ENCODE measurements at regions not wholly inside any gene's neighbourhood (a gene's known extent, or its start where the extent isn't known, plus 50 kb on each side); places are given as distances from the start of the nearest gene placed in this dataset.

DNA sequence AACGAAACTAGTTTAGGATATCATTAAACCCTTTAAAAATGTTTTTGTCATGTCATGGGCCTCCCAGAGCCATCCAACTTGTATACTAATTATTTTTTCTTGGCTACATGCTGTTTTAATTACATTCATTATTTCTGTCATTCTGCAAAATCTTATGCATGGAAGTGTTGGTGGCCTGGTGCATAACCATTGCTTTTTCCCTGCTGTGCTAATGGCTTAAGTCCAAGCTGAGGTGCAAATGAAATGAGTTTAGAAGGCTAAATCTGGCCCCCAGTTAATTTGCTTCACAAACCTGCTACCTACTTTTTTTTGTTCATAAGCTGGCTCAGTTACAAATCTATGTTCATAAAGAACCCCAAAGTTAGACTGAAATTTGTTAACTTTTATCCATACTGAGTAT is 1249.9 kb downstream of the EPHA7 start:
- DNase-seq (ENCODE audit: low read depth, low spot score), result no peak

DNA sequence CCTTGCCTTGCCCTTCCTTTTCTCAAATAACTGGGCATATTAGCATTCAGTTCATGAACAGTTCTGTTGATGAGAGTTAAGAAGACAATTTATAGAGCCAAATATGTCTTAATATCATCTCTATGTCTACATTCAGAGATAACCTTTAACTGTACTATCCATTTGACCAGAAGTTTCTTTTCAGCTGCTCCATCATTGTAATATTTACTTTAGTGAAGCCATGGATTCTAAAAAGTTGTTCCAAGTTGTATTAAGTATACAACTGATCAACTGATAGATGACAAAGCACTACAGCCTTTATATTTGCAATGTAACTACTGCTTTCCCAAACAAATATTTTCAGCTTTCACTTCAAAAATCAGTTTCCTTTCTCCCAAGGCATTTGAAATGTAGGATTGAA is 1252.7 kb downstream of the EPHA7 start:
- no peak for DNase-seq (ENCODE audit: low read depth, low spot score)

DNA sequence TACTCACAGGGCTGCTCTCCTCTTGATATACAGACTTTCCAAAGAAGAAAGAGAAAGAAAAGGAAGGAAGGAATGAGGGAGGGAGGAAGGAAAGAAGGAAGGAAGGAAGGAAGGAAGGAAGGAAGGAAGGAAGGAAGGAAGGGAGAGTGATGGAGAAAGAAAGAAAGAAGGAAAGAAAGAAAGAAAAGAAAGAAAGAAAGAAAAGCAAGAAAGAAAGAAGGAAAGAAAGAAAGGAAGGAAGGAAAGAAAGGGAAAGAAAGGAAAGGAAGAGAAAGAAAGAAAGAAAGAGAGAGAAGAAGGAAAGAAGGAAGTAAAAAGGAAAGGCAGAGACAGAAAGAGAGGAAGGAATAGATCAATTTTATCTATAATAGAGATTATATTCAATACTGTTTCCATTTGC is 1257.4 kb downstream of the EPHA7 start:
- no peak for DNase-seq (ENCODE audit: low read depth, low spot score)

DNA sequence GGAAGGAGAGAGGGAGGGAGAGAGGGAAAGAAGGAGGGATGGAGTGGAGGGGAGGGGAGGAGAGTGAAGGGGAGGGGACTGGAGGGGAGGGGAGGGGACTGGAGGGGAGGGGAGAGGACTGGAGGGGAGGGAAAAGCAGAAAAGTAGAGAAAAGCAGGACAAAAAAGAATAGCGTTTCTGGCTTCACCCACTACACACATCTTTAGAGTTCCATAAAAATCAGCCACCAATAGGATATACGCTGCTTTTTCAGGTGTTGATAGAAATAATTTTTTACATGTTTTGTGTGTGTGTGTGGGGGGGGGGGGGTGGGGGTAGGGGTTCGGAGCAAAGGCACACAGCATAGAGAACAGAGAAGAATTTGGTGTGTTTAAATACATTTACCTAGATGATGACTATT is 1259.1 kb downstream of the EPHA7 start:
- no peak for DNase-seq (ENCODE audit: low read depth, low spot score)

DNA sequence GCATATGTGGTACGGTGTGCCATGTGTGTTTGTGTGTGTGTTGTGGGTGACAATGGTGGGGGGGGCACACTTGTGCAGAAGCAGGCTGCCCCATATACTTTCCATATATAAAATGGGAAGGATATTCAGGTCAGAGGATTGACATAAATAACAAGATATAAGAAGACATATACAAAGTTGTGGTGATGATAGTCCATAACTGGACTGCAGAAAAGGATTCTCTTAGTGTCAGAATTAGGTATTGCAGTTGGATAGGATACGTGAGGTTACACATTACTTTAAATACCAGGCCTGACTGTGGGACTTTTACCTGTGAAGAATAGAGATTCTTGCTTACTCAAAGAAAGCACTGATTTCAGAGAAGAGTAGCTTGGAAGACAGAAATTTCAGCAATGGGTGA is 1260.3 kb downstream of the EPHA7 start:
- no peak for DNase-seq (ENCODE audit: low read depth, low spot score)

DNA sequence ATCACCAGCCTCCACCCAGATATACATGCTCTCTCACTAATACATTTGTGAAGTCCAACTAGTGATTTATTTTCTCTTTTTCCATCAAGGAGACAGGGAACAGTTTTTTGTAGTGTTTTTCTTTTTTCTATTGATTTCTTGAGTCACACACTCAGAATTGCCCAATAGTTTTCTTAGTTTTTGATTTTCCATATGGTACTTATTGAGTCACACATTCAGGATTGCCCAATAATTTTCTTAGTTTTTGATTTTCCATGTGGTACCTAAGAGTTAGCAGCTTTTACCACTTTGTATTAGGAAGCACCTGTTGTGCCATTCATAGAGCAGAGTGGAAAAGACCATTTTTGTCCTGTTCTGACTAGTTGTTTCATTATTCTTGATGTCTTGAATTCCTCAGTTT is 1268.8 kb downstream of the EPHA7 start:
- no peak for DNase-seq (ENCODE audit: low read depth, low spot score)

DNA sequence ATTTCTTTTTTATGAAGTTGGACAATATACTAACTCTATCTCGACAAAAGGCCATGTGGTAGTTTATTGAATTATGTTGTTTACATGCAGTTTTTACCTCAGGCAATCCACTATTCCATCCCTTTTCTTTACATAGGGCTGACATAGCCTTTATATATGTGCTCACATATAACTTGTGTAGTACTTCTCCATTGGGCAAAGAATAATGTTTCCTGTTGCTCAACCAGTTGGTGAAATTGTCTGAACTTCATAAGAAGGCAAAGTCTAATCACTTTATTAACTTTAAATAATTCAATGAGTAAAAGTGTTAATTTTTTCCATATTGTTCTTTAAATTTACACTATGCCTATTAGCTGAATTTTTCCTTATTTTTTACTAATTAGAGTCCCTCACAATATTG is 1272.1 kb downstream of the EPHA7 start:
- no peak for DNase-seq (ENCODE audit: low read depth, low spot score)

DNA sequence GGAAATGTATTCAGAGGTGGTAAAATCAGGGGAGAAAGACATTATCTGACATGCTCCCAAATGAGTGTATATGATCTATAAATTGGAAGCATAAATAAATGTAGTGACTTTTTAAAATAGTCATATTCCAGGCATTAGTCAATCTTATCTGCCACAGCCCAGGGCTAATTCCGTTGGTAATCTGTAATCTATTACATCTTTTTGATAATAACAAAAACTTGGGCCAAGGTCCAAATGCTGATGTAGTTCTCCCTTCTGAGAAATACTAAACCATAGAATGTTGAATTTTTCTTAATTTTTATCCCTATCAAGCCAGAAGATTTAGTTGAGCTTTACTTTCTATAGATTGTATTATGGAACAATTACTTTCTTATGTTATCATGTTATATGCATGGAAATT is 1279.8 kb downstream of the EPHA7 start:
- no peak for DNase-seq (ENCODE audit: low read depth, low spot score)

DNA sequence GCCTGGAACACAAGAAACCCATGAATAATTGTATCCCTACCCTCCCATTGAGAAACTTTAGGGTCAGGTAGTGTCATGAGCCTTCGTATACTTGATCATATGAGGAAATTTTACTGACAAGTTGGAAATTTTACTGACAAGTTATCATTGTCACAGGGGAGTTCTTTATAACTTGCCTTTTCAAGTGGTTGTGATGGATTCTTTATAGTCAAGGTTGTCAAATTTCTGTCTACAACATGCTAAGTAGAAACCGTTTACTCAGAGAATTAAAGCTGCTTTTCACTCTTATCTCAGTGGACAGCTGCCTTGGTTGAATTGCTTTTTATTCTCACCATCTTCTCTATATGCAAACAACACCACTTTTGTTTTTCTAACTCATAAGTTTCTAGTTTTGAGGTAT is 1286.4 kb downstream of the EPHA7 start:
- DNase-seq (ENCODE audit: low read depth, low spot score), result no peak

DNA sequence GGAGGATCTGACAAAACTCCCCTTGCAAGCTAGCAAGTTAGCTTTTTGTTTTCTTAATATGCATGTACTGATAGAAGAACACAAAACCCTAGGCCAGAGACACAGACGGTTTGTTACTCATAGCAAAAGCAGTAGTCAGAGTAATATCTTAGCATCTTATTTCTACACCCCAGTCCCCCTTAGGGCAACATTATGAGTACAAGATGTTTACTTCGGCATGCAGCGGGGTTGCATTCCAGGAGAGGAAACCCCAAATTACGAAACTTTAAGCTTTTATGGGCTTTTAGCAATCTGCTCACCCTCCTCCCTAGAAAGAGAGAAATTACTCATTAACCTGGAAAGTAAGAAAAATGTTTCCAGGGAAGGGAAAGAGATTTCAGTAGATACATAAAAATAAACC is 1286.9 kb downstream of the EPHA7 start:
- DNase-seq (ENCODE audit: low read depth, low spot score), result no peak

DNA sequence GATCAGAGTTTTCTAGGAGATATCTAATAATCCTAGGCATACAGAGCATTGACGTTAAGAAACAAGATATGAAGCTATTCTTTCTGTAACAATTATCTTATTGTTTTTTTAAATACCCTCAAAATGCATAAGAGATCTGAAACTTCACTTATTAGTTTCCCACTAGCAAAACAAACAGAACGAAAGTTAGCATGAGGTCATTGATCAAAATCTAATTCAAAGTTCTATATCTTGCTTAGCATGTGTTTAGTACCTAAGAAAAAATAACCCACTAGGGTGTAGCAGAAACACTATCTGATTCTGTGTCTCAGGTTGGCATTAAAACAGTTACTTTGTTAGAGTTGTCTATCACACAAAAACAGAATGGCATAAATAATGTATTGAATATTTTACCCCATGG is 1288.4 kb downstream of the EPHA7 start:
- no peak for DNase-seq (ENCODE audit: low read depth, low spot score)

DNA sequence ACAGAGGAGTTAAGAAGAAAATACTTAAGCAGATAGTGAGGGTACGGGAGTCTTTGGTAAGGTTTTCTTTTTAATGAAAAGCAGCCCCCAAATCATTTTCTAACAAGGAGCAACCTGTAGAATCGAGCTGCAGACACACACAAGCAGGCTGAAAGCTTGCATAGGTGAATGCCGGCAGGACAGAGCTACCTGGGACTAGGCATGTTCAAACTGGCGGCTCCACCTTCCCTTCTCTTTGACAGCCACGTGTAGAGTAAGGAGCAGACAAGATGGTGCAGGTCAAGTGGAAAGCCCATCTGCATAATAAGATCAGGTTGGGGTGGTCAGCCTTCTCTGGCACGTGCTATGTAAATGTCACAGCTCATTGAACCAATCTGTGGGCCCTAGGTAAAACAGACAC is 1292.4 kb downstream of the EPHA7 start:
- no peak for DNase-seq (ENCODE audit: low read depth, low spot score)

DNA sequence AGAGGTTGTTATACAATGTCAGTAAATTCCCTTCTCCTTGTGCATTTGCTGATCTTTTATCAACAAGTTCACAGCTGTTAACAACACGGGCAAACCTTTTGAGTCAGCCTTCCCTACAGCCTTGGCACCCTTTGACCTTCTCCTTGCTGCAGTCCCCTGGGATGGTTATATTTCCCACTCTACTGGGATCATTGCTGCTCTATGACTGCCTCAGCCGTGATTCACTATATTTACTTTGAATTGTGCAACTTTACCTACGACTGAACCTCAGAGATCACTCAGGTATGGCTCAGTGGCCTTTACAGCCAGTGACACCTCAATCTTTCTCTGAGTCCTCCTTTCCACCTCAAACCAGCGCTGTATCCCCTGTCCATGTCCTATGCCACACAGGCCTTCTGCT is 1293.3 kb downstream of the EPHA7 start:
- DNase-seq (ENCODE audit: low read depth, low spot score), result no peak

DNA sequence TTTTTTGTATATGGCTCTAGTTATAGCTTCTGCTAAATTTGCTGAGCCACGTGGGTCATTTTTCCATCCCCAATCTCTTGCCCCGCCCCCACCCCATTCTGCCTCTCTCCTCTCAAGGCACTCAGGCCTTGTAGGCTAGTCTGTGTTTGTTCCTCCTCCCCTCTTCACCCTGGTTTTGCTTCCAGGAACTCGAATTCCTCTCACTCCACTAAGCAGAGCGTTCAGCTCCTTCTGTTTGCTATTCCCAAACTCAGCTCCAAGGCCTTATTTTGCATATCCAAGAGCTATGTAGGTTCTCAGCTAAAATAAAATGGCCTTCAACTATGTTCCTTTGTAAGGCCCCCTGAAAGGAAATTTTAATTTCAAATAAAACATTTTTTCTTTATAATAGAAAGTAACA is 1293.7 kb downstream of the EPHA7 start:
- no peak for DNase-seq (ENCODE audit: low read depth, low spot score)

DNA sequence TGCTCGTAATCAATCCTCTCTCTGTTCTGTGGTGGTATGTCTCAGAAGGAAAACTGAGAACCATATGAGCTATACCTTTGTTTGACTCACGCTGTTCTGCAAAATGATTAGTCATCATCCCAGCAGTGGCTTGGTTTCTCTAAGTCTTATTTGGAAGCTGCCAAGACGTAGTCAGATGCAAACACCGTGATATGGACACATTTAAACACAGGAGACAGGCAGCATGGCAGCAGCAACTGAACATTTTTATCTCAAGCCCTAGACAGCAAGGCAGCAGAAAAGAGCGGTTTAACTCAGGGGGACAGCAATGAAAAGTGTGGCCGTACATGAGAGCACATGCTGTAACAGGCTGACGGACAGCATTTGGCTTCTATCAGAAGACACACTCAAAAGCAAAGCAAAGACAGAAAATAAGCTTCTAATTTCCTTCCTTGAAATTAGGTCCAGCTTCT is 1295.1 kb downstream of the EPHA7 start:
- DNase-seq (ENCODE audit: low read depth, low spot score), result no peak

DNA sequence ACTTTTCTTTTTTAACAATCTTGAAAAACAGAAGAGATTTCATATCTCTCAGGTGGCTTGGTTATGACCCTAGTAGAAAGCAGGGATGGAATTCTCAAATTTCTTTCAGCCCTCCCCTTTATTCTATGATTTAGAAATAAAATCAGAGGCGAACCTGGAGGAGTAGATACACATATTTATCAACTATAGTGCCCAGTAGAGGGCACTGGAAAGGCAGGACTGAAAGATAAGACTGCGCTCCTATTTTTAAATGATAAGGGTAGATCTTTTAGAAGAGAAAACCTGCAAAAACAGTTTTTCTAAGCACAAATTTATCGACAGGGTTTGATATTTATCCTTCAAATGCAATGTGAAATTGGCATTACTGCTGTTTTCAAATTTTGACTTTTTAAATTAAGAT is 1296.6 kb downstream of the EPHA7 start:
- DNase-seq (ENCODE audit: low read depth, low spot score), result no peak

DNA sequence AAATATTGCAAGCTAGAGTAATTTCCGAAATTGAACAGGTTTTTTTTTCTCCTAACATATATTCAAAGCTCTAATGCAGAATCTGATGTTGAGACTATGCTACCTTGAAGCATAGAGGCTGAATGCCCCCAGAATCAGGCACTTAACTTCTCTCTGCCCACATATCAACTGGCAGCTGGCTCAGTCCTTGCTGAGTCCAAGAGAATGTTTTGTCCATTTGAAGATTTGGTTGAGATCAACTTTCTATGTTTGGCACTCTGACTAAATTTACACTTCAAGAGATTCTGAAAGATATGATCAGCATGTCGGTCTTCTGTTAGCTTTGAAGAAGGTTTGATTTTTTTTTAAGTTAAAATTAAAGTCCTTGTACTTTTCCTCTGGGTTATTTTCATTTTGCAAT is 1298.1 kb downstream of the EPHA7 start:
- DNase-seq (ENCODE audit: low read depth, low spot score), result no peak

DNA sequence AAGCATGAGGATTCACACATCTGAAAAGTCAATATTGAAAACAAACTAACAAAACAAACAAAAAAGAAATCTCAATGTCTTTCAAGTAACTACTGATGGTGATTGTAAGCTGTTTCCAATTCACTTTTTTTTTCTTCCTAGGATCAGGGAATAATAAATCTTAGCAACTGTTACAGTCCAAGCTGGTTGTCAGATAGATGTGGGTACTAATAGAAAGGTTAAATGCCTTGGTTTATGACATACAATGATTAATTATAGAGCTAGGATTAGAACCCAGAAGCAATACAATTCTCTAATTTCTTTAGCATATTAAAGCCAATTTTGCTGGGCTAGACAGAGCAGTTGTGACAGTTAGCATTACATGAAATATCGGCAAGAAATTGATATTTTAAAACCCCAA is 1301.6 kb downstream of the EPHA7 start:
- DNase-seq (ENCODE audit: low read depth, low spot score), result no peak

DNA sequence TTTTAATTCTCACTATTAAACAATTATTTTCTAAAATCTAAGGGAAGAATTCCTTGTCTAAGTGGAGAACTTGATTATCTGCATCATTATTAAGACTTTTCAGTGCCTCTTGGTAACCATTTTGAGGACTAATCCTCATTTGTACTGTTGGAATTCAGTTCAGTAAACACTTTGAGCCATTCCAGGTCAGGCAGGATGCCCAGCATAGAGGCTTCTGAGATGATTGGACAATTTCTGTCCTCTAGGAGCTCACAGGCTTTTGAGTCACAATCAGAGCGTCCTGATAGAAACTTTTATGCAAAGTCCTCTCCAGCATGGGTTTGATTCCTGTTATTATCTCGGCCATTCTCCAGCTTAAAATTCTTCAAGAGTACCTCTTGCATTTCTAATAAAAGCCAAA is 1304.6 kb downstream of the EPHA7 start:
- no peak for DNase-seq (ENCODE audit: low read depth, low spot score)

DNA sequence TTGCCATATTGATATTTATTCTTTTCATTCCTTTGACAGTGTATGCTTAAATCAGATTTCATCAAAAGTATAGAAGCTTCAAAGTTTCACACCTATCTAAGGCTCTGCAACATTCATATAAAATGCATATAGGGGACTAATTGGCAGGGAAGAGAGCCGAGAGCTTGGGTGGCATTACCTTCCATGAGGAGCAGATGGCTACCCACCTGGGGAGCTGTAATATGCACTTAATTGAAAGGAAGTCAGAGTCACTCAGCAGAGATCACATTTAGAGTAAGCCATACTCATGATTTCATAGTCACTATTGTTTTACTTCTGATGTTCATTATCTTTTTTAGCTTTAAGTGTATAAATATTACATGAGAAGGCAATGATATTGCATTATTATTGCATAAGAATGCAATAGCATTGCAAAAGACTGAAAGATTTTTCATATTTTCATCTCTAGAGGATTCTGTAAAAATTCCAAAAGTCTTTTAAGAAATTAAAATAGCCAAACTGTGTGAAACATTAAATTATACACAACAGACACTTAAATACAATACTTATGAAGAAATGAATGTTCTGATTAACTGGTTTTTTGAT is 1305.2 kb downstream of the EPHA7 start:
- DNase-seq (ENCODE audit: low read depth, low spot score), result no peak

DNA sequence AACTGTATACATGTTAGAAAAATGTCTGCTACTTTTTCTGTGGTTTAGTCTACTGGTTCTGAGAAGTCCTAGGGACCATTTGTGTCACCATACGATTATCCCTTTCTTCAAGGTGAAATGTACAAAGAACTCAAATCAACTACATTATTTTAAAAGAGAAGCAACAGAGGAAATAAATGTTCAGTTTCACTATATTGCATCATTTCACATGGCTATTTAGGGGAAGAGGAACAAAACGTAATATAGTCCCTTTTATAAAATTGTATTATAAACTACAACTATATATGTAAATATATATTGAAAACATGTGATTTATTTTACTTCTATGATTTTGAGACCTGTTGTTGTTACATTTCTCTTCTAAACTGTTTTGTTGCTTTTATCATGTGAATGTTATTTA is 1308.0 kb downstream of the EPHA7 start:
- no peak for DNase-seq (ENCODE audit: low read depth, low spot score)

DNA sequence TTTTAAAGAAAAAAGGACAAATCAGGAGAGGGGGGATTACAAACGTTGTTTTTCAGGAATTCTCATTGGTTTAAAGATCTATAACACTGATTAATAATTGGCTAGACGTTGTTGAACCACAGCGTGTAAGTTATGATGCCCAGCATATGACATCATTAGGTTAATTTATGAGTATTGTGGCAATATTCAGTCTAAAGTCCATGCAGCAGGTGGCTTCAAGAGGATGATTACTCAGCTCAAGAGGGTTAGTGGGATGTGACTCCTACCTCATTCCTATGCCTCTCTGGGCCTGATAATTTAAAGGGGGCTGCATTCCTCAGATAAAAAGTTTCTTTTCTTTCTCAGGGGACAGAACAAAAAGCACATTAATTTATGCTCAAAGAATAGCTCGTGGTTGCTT is 1309.0 kb downstream of the EPHA7 start:
- DNase-seq (ENCODE audit: low read depth, low spot score), result no peak

DNA sequence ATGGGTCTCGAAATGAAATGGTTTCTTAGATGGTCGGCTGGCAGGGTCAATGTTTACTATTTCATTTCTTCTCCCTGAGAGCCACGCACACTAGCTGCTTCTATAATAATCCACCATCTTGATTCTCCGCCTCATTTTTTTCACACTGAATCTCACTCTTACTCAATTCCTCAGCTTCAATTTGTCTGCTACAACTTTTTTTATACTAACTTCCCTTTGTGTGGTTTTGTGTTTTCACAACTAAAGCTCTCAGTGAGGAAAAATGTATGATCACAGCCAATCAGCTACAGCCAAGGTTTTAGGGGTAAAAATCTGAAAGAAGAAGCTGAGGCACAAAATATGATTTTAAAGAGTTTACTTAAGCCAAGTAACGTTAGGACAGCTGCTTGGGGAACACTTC is 1309.4 kb downstream of the EPHA7 start:
- no peak for DNase-seq (ENCODE audit: low read depth, low spot score)

DNA sequence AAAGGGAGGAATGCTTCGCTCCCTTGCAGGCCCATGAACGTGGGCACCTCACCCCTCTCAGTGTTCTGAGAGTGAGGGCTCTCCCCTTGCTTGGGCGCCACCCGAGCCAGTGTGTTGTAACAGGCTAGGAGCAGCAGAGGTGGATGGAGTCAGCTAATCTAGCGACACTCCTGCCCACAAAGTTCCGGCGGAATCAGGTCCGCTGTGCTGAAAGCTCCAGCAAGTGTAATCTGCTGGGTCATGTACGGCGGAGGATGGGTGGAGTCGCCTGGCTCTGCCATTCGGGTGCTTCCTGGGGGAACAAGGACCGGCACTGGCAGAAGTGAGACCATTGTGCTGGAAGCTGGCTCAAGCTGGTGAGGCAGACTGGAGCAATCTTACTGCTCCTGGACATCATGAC is 1310.1 kb downstream of the EPHA7 start:
- DNase-seq (ENCODE audit: low read depth, low spot score), result no peak
